ENCODE measurements at regions not wholly inside any gene's neighbourhood (a gene's known extent, or its start where the extent isn't known, plus 50 kb on each side); places are given as distances from the start of the nearest gene placed in this dataset.

- no peak for TF ChIP-seq EP300 (IDR thresholded peaks at IDR 0.05)
- TF ChIP-seq POLR2AphosphoS5 (IDR thresholded peaks at IDR 0.05) = no peak
- TF ChIP-seq, protein P1, sequence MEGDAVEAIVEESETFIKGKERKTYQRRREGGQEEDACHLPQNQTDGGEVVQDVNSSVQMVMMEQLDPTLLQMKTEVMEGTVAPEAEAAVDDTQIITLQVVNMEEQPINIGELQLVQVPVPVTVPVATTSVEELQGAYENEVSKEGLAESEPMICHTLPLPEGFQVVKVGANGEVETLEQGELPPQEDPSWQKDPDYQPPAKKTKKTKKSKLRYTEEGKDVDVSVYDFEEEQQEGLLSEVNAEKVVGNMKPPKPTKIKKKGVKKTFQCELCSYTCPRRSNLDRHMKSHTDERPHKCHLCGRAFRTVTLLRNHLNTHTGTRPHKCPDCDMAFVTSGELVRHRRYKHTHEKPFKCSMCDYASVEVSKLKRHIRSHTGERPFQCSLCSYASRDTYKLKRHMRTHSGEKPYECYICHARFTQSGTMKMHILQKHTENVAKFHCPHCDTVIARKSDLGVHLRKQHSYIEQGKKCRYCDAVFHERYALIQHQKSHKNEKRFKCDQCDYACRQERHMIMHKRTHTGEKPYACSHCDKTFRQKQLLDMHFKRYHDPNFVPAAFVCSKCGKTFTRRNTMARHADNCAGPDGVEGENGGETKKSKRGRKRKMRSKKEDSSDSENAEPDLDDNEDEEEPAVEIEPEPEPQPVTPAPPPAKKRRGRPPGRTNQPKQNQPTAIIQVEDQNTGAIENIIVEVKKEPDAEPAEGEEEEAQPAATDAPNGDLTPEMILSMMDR (IDR thresholded peaks at IDR 0.05) = no peak
- no peak for TF ChIP-seq POLR2A (IDR thresholded peaks at IDR 0.05)
- intact Hi-C loops (cut with DNase I; ENCODE audit: low total_unique reads) = no loop called here
- Histone ChIP-seq H3K27ac (no peak overlapping the region), H3K9me3 (peaks cover 0 to 14% (median 8%) of the 10 kb centered on the region in 4 donors), H3K36me3 (no peaks in the 10 kb centered on the region), H3K4me1 (no peaks in the 10 kb centered on the region), H3K4me3 (no peak overlapping the region), H3K27me3 (no peaks in the 10 kb centered on the region)
- DNase-seq = no peak
- 86 to 95% (median 92%) methylated on average over 1 of the region's 1 CpG for WGBS, 5 donors
Observed at GRCh38 chr5:67502951-67503350, 306.4 kb upstream of the CD180 start.

GRCh38 chr5:67496051-67496450 lies 299.5 kb upstream of the CD180 start:
- 86 to 96% (median 93%) methylated on average over 1 of the region's 1 CpG for WGBS, 5 donors
- peaks cover 0 to 14% (median 8%) of the 10 kb centered on the region in 4 donors for H3K9me3 ChIP-seq
- no peak for TF ChIP-seq EP300 (IDR thresholded peaks at IDR 0.05)
- TF ChIP-seq, protein P1 (IDR thresholded peaks at IDR 0.05) = no peak
- TF ChIP-seq POLR2AphosphoS5 (IDR thresholded peaks at IDR 0.05) = no peak
- TF ChIP-seq POLR2A (IDR thresholded peaks at IDR 0.05) = no peak
- H3K36me3 ChIP-seq = no peaks in the 10 kb centered on the region
- H3K27me3 ChIP-seq = no peaks in the 10 kb centered on the region
- H3K4me3 ChIP-seq = no peak overlapping the region
- no peak for DNase-seq
- H3K4me1 ChIP-seq = peaks cover 0 to 24% (median 6%) of the 10 kb centered on the region in 4 donors
- intact Hi-C loops (cut with DNase I; ENCODE audit: low total_unique reads) = no loop called here
- no peak overlapping the region for H3K27ac ChIP-seq

DNA sequence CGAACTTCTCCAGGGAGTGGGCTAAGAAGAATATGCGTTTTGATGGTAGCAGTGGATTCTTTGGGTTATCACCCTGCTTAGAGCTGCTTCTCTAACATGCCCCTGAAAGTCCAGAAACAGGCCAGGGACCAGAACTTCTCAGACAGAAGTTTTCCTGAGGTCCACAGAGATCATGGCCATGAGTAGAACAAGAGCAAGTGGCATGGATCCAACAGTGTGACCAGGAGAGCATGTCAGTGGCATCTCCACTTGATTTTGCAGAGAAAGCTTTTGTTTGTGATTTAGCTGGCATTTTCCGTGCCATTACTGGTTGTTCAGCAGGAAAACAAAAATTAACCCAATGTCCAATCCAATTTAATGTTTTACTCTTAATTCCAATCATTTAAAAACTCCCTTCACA lies 298.5 kb upstream of the CD180 start:
- Histone ChIP-seq H3K9me3 (peaks cover 0 to 8% (median 6%) of the 10 kb centered on the region in 4 donors), H3K27ac (peak overlapping the region in 2 of 5 donors; percentile 23 to 48), H3K36me3 (no peaks in the 10 kb centered on the region), H3K27me3 (no peaks in the 10 kb centered on the region), H3K4me1 (peaks cover 0 to 25% (median 6%) of the 10 kb centered on the region in 4 donors), H3K4me3 (no peak overlapping the region)
- intact Hi-C loops (cut with DNase I; ENCODE audit: low total_unique reads) = no loop called here
- no peak for TF ChIP-seq POLR2AphosphoS5 (IDR thresholded peaks at IDR 0.05)
- TF ChIP-seq, protein P1 (IDR thresholded peaks at IDR 0.05) = no peak
- no peak for TF ChIP-seq POLR2A (IDR thresholded peaks at IDR 0.05)
- no peak for TF ChIP-seq EP300 (IDR thresholded peaks at IDR 0.05)
- WGBS, 5 donors = 67 to 86% (median 77%) methylated on average over 3 of the region's 3 CpGs
- no peak for DNase-seq

- no peak for TF ChIP-seq POLR2A (IDR thresholded peaks at IDR 0.05)
- TF ChIP-seq, protein P1 (IDR thresholded peaks at IDR 0.05) = no peak
- no peak for TF ChIP-seq POLR2AphosphoS5 (IDR thresholded peaks at IDR 0.05)
- Histone ChIP-seq H3K36me3 (no peaks in the 10 kb centered on the region), H3K4me3 (no peak overlapping the region), H3K27ac (peak overlapping the region in 2 of 5 donors; percentile 23 to 48), H3K4me1 (peaks cover 0 to 25% (median 6%) of the 10 kb centered on the region in 4 donors), H3K9me3 (peaks cover 0 to under 1% (median 0%) of the 10 kb centered on the region in 4 donors), H3K27me3 (no peaks in the 10 kb centered on the region)
- no peak for DNase-seq
- WGBS, 5 donors = 75 to 89% (median 84%) methylated on average over 14 of the region's 14 CpGs
- intact Hi-C loops (cut with DNase I; ENCODE audit: low total_unique reads) = no loop called here
Observed at GRCh38 chr5:67494186-67494855, 297.7 kb upstream of the CD180 start.

Data from stomach (tissue), 8 donors.